HK-2 (cell line): ENCODE measurements at regions not wholly inside any gene's neighbourhood (a gene's known extent, or its start where the extent isn't known, plus 50 kb on each side); places are given as distances from the start of the nearest gene placed in this dataset.

Experiments
- DNase-seq: peaks from one replicate; pipeline ENCODE4 v3.0.0-alpha.2; 2018; ENCODE audit not compliant: unreplicated experiment

DNA sequence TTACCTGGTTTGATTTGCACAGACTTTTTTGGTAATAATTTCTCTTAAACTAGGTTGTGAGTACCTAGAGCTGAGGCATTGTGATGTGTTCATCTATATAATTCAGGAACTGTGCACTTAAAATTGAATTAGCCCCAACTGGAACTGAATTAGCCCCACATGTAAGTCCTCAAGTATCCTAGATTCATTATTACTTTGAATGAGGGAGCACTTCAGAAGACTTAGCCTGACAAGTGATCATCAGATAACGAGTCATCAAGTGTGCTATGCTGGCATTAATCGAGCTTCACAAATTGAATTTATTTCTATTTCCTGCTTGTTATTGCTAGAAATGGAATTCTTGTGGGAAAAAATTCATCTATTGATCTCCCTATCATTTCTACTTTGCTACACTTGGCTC, 323.4 kb upstream of the SEMA3D start:
- DNase-seq: no peak

GRCh38 chr7:85509476-85509875, 322.6 kb upstream of the SEMA3D start:
- DNase-seq: no peak

- no peak for DNase-seq
Measured at GRCh38 chr7:85508642-85509410, 322.0 kb upstream of the SEMA3D start.

DNA sequence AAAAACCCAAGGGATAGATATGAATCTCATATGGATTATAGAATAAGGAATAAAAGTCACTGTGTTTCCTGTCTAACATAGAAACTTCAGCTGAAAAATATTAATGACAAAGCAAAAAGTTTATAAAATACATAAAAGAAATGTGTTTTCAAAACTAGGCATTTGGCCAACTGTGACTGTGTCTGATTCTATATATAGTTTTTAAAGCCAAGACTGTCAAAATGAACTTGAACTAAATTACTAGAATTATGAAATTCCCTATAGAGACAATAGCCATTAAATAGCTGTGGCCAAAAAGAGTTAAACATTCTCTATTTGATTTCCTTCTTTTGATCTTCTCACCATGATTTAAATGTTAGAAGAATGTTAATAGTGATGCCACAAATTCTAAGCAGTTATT, 311.2 kb upstream of the SEMA3D start:
- no peak for DNase-seq

- DNase-seq: no peak
Measured at GRCh38 chr7:85489498-85489897, 302.6 kb upstream of the SEMA3D start.

DNA sequence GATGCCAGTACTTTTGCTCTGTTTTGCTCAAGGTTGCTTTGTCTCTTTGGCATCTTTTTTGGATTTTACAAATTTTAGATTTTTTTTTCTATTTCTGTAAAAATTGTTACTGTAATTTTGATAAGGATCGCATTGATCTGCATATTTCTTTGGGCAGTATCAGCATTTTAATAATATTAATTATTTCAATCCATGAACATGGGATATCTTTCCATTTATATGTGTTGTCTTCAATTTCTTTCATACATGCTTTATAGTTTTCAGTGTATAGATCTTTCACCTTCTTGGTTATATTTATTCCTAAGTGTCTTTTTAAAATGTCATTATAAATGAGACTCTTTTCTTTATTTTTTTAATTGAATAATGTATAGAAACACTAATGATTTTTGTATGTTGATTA, 301.6 kb upstream of the SEMA3D start:
- DNase-seq: no peak

GRCh38 chr7:85483177-85483576, 296.3 kb upstream of the SEMA3D start:
- no peak for DNase-seq

- DNase-seq: no peak
Measured at GRCh38 chr7:85480666-85481065, 293.8 kb upstream of the SEMA3D start.

DNA sequence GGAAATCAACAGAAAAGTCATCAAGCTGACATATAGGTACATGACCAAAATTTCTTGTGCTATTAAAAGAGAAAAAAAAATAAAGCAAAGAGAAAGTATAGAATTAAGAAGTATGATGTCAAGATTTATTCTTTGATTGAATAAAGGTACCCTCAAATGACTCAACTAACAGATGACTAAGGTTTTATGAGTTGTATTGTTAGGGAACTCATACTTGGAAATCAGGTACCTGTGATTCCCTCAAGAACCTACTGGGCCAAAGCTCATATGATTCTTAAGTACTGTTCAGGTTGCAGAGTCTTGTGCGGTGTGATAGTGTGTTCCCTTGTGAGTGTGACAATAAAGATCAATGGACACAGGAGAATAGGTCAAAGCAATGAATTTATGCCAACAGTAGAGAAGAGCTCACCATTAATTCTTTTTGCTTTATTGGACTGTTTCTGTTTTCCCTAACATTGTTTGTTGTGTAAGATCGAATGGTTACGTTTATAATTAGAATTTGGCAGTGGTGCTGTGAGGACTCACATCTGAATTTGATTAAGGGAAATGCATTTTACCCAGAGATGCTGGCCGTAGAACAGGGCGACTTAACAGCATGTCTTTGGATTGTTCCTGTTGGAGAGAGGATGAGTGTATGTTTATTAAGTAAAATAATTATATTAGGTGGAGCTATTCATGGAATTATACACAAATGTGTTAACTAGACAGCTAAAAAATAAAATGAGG, 293.2 kb upstream of the SEMA3D start:
- no peak for DNase-seq

GRCh38 chr7:85478530-85478929, 291.7 kb upstream of the SEMA3D start:
- no peak for DNase-seq

- DNase-seq: no peak
Measured at GRCh38 chr7:85475476-85475875, 288.6 kb upstream of the SEMA3D start.

- DNase-seq: no peak
Measured at GRCh38 chr7:85475071-85475470, 288.2 kb upstream of the SEMA3D start.

DNA sequence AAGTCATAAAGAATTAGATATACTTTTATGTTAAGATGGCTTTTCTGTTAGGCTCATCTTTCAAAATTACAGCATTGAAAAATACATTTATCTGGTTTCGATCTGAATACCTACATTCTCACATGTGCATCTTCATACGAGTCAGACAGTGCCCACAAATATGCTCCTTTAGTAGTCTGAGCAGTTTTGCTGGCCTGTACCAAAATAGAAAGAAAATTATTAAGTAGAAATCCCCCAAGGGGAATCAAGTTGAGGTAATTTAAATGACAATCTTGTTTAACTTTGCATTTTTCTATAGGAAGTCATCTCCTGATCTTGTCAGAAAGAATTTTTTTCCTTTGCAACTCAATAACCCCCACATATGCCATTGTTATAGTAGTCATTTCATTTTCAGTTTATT, 287.4 kb upstream of the SEMA3D start:
- no peak for DNase-seq

DNA sequence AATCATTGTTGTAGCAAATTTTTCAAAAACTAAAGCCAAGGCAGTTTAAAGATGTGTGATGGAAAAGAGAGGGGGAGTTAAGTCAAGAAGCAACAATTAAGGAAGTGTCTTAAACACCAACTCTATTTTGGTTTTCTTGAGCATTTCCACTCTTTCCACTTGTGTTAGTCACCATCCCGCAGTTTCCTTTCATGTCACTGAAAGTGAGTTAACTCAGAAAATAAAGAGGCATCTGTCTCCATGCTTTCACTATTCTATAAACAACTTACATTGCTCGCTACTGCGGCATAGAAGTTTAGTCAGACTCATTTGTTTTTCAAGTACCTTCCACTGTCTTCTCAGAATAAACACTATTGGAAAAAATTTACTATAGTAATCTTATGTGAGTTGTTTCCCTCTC, 284.9 kb upstream of the SEMA3D start:
- DNase-seq: no peak

DNA sequence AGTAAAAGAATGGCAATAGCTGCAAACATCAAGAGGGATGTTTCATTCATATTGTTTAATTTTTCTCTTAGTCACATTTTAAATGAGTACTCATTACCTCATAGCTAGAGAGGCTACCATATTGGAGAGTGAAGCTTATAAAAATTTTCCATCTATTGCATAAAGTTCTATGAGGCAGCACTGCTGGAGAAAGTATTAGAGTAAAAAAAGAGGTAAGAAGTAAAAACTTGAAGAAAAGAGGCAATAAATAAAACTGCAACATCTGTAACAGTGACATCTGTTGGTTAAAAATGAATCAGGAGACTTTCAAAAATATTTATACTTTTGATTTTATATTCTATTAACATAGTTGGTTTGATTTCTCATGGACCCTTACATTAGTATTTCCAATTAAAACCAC, 284.5 kb upstream of the SEMA3D start:
- DNase-seq: no peak

- DNase-seq: no peak
Measured at GRCh38 chr7:85469446-85470010, 282.7 kb upstream of the SEMA3D start.

GRCh38 chr7:85464042-85464651, 277.3 kb upstream of the SEMA3D start:
- no peak for DNase-seq

- no peak for DNase-seq
Measured at GRCh38 chr7:85462671-85463070, 275.8 kb upstream of the SEMA3D start.

GRCh38 chr7:85457911-85458310, 271.1 kb upstream of the SEMA3D start:
- no peak for DNase-seq

DNA sequence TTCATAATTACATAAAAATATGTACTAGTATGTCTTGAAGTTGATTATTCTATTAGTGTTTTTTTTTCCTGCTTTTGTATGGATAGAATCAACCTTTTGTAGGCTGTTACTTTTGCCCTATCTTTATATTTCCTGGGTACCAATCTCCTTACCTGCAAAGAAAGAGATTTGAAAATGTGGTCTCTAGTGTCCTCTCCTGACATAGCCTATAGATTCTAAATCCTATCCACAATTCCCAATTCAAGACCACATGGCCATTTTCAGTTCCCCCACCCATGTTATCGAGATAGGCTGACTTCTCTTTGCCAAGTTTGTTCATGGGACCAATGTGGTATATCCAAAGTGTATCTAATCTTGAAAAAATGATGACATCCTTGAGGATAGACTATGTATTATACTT, 269.4 kb upstream of the SEMA3D start:
- DNase-seq: no peak

DNA sequence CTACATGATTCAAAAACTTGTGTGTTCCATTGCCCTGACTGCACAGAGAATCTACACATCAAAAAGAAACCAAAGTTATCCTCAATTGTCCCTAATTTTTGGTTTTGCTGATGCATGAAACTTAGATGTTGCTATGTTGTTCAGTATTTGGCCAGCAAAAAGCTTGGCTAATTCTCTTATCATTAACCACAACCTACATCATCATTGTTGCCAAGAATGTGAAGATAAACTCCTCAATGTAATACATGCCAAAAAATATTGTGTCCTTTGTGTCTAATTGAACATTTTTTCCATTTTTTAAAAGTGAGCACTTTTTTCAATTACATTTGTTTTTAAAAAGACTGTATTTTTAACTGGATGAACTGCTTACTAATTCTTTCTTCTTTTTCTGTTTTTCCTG, 268.0 kb upstream of the SEMA3D start:
- DNase-seq: no peak

GRCh38 chr7:85452674-85453073, 265.8 kb upstream of the SEMA3D start:
- DNase-seq: no peak

DNA sequence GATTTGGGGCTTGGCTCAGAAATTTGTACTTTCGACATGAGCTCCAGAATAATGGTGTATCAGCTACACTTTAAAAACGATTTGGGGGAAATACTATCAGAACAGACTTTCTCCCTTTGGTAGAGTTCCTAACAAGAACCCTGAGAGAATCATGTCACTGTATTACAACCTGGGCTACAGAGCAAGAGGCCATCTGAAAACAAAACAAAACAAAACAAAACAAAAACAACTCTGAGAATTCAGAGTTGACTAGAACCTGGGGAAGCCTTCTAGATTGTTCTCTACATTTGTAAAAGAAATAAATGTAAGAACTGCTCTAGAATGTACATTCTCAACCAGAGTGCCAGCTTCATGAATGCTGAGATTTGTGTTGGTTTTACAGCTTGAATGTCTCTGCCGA, 262.6 kb upstream of the SEMA3D start:
- no peak for DNase-seq
